ENCODE measurements at regions not wholly inside any gene's neighbourhood (a gene's known extent, or its start where the extent isn't known, plus 50 kb on each side); places are given as distances from the start of the nearest gene placed in this dataset. TPM values are rescaled to one million over a fixed set of nuclear protein-coding genes. Genes with fewer than 3 reads are reported as not detected.

DNA sequence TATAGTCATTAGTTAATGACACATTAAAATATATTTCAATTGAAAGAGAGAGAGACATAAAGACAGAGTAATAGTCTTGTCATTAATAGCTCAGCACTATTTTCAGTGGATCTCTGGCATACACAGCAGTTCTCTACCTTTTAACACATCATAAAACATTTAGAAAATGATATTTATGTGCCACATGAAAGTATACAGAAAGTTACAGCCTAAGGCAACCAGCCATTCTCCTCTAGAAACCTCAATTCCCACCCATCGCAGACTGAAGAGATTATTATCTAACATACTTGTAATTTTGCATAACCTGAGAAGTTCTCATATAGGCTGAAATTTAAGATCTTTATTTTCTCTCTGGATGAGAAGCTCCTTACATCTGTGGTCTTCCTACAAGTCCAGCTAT, 58.7 kb upstream of the FAM83B start (continued):
- TF ChIP-seq ZNF331 (CRISPR knock-in tag; IDR thresholded peaks at IDR 0.05; ENCODE audit: low read depth) (no peak), ZNF114 (CRISPR knock-in tag; IDR thresholded peaks at IDR 0.05) (no peak), POLR2AphosphoS5 (IDR thresholded peaks at IDR 0.05; ENCODE audit: low read depth) (no peak)
- TF ChIP-seq, protein P1, sequence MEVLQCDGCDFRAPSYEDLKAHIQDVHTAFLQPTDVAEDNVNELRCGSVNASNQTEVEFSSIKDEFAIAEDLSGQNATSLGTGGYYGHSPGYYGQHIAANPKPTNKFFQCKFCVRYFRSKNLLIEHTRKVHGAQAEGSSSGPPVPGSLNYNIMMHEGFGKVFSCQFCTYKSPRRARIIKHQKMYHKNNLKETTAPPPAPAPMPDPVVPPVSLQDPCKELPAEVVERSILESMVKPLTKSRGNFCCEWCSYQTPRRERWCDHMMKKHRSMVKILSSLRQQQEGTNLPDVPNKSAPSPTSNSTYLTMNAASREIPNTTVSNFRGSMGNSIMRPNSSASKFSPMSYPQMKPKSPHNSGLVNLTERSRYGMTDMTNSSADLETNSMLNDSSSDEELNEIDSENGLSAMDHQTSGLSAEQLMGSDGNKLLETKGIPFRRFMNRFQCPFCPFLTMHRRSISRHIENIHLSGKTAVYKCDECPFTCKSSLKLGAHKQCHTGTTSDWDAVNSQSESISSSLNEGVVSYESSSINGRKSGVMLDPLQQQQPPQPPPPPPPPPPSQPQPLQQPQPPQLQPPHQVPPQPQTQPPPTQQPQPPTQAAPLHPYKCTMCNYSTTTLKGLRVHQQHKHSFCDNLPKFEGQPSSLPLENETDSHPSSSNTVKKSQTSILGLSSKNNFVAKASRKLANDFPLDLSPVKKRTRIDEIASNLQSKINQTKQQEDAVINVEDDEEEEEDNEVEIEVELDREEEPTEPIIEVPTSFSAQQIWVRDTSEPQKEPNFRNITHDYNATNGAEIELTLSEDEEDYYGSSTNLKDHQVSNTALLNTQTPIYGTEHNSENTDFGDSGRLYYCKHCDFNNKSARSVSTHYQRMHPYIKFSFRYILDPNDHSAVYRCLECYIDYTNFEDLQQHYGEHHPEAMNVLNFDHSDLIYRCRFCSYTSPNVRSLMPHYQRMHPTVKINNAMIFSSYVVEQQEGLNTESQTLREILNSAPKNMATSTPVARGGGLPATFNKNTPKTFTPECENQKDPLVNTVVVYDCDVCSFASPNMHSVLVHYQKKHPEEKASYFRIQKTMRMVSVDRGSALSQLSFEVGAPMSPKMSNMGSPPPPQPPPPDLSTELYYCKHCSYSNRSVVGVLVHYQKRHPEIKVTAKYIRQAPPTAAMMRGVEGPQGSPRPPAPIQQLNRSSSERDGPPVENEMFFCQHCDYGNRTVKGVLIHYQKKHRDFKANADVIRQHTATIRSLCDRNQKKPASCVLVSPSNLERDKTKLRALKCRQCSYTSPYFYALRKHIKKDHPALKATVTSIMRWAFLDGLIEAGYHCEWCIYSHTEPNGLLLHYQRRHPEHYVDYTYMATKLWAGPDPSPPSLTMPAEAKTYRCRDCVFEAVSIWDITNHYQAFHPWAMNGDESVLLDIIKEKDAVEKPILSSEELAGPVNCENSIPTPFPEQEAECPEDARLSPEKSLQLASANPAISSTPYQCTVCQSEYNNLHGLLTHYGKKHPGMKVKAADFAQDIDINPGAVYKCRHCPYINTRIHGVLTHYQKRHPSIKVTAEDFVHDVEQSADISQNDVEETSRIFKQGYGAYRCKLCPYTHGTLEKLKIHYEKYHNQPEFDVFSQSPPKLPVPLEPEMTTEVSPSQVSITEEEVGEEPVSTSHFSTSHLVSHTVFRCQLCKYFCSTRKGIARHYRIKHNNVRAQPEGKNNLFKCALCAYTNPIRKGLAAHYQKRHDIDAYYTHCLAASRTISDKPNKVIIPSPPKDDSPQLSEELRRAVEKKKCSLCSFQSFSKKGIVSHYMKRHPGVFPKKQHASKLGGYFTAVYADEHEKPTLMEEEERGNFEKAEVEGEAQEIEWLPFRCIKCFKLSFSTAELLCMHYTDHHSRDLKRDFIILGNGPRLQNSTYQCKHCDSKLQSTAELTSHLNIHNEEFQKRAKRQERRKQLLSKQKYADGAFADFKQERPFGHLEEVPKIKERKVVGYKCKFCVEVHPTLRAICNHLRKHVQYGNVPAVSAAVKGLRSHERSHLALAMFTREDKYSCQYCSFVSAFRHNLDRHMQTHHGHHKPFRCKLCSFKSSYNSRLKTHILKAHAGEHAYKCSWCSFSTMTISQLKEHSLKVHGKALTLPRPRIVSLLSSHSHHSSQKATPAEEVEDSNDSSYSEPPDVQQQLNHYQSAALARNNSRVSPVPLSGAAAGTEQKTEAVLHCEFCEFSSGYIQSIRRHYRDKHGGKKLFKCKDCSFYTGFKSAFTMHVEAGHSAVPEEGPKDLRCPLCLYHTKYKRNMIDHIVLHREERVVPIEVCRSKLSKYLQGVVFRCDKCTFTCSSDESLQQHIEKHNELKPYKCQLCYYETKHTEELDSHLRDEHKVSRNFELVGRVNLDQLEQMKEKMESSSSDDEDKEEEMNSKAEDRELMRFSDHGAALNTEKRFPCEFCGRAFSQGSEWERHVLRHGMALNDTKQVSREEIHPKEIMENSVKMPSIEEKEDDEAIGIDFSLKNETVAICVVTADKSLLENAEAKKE (CRISPR knock-in tag; IDR thresholded peaks at IDR 0.05) = no peak

Small RNA genes lying in the stretch of these regions (small RNA-seq; reads per million reads assigned to genes)
- not detected for gene RNU6-1023P (ENCODE audit: low replicate concordance)
